ENCODE measurements at regions not wholly inside any gene's neighbourhood (a gene's known extent, or its start where the extent isn't known, plus 50 kb on each side); places are given as distances from the start of the nearest gene placed in this dataset.

DNA sequence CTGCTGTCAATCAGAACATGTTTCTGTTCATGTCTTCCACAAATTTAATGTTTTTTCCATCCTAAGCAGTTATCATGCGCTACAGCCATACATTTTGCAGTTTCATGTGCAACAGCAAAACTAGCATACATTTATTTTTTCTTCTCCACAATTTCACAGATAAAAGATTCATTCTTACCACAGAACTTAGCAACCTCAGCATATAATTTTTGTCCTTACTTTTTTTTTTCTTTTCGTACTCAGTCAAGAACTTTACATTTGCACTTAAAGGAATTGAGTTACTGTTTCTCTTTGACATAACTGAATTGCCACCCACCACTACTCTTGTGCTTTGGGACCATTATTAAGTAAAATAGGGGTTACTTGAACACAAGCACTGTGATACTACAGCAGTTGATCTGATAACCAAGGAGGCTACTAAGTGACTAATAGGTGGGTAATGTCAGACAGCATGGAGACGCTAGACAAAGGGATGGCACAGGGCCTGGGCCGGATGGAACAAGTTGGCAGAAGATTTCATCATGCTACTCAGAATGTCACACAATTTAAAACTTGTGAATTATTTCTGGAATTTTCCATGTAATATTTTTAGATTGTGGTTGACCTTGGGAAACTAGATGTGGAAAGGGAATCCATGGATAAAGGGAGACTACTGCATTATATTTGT, 50.2 kb upstream of the LHX8 start:
- no peak for DNase-seq

All from NCI-H1092 treated with DMSO at 0.1 percent for 48 hours (cell line).